ENCODE measurements at regions not wholly inside any gene's neighbourhood (a gene's known extent, or its start where the extent isn't known, plus 50 kb on each side); places are given as distances from the start of the nearest gene placed in this dataset.
A peak's percentile ranks its signal among the peaks of the same experiment; 100 is the strongest.

DNA sequence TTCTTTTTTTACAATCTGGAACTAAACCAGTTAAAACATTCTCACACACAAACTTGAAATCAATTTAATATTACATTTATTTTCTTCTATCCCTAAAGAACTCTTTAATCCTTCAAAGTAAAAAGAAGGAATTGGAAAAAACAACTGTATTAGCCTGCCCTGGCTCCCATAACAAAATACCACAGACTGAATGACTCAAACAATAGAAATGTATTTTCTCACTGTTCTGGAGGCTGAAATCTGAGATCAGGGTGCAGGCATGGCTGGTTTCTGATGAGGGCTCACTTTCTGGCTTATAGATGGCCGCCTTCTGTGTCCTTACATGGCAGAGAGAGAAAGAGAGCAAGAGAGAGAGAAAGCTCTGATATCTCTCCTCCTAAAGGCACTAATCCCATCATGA is 149.4 kb downstream of the PDGFRA start:
- DNase-seq (no peak), ATAC-seq (no peak)
- no peaks in the 10 kb centered on the region for H3K27me3 ChIP-seq
- no peaks in the 10 kb centered on the region for H3K9me3 ChIP-seq
- TF ChIP-seq, protein P1, sequence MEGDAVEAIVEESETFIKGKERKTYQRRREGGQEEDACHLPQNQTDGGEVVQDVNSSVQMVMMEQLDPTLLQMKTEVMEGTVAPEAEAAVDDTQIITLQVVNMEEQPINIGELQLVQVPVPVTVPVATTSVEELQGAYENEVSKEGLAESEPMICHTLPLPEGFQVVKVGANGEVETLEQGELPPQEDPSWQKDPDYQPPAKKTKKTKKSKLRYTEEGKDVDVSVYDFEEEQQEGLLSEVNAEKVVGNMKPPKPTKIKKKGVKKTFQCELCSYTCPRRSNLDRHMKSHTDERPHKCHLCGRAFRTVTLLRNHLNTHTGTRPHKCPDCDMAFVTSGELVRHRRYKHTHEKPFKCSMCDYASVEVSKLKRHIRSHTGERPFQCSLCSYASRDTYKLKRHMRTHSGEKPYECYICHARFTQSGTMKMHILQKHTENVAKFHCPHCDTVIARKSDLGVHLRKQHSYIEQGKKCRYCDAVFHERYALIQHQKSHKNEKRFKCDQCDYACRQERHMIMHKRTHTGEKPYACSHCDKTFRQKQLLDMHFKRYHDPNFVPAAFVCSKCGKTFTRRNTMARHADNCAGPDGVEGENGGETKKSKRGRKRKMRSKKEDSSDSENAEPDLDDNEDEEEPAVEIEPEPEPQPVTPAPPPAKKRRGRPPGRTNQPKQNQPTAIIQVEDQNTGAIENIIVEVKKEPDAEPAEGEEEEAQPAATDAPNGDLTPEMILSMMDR (IDR thresholded peaks at IDR 0.05), result no peak
- intact Hi-C loops (cut with DNase I), result loop anchor here in 1 of 10 donors (10.0 kb wide), 1 partner anchor 56 kb away; no protein-coding TSS in a partner anchor
- no peaks in the 10 kb centered on the region for H3K4me1 ChIP-seq
- no peak overlapping the region for H3K27ac ChIP-seq
- 97 to 100% methylated on average over 1 of the region's 1 CpG for WGBS, 2 donors
- H3K4me3 ChIP-seq, result no peak overlapping the region
- H3K36me3 ChIP-seq, result no peaks in the 10 kb centered on the region

DNA sequence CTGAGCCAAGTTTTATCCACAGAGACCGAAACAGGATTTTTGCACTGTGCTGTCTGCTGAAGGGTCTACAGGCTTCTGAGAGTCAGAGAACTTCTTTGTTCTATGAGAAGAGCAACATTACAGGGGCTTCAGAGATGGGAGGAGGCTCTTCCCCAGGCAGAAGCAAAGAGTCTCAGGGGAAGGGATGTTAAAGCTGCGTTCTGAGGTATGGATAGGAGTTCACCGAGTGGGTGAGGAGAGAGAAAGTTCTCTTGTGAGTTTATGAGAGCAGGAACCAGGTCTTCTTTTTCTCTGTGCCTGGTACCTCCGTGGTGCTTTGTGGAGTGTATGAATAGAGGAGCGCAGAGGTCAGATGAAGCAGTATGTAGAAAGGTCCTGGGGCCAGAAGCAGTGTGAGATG is 155.1 kb downstream of the PDGFRA start:
- 83 to 87% methylated on average over 5 of the region's 5 CpGs for WGBS, 2 donors
- DNase-seq (no peak), ATAC-seq (no peak)
- intact Hi-C loops (cut with DNase I), result loop anchor here in 2 of 10 donors (5.0 to 10.0 kb wide), 2 partner anchors 51 to 58 kb away; no protein-coding TSS in a partner anchor
- Histone ChIP-seq H3K9me3 (no peaks in the 10 kb centered on the region), H3K4me1 (no peaks in the 10 kb centered on the region), H3K27me3 (no peaks in the 10 kb centered on the region), H3K36me3 (no peaks in the 10 kb centered on the region), H3K4me3 (no peak overlapping the region), H3K27ac (no peak overlapping the region)
- TF ChIP-seq, protein P1 (IDR thresholded peaks at IDR 0.05), result no peak

DNA sequence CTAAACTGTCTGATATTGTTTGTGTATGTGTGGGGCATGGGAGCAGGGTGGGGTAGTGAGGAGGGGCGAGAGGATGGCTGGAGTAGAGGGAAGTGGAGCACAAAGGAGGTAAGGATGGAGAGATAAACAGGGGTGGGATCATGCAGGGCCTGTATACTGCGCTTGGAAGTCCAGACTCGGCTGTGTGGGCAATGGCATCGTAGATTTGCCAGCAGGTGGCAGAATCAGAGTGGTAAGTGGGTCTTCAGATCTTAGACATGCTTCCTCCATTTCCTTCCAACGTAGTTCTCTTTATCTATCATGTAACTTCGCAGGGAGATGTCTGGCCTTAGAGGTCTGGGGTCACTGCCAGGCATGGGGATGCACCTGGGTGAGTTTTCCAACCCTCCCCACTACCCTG is 155.5 kb downstream of the PDGFRA start:
- Histone ChIP-seq H3K27ac (no peak overlapping the region), H3K4me1 (no peaks in the 10 kb centered on the region), H3K36me3 (no peaks in the 10 kb centered on the region), H3K4me3 (no peak overlapping the region), H3K27me3 (no peaks in the 10 kb centered on the region), H3K9me3 (no peaks in the 10 kb centered on the region)
- 53 to 59% methylated on average over 6 of the region's 6 CpGs for WGBS, 2 donors
- peak in 1 of 2 donors; percentile 24 for DNase-seq
- intact Hi-C loops (cut with DNase I), result loop anchor here in 2 of 10 donors (5.0 to 10.0 kb wide), 2 partner anchors 50 to 58 kb away; no protein-coding TSS in a partner anchor
- ATAC-seq, result peak in 6 of 8 donors; percentile 23 to 68 (median 52)
- TF ChIP-seq, protein P1 (IDR thresholded peaks at IDR 0.05), result peak in 7 of 9 donors; percentile 13 to 63 (median 50)

DNA sequence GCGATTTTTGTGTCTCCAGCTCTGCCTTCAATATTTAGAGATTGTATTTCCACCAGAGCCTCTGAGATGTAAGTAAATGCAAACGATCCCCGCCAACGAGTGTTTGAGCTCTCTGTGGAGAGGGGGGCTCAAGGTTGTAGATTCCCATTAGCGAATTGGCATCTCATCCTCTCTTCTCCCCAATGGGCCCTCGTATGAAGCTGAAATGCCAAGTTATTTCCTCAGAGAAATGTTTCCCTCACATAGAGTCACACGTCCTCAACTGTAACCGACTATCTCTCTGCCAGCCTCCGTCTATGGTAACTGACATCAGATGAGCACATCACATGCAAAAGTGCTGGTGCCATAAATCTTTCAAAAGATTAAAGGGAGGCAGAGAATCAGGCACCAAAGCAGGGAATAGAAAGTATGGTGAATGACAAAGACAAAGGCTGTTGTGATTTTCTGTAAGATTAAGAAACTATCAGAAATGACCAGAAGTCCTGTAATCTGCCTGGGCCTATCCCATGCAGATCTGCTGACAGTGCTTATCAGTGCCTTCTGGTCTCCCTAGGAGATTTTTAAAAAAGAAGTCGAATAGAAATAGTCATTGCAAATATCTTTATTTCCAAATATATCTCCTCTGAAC is 157.1 kb downstream of the PDGFRA start:
- 81 to 84% methylated on average over 10 of the region's 10 CpGs for WGBS, 2 donors
- ATAC-seq (no peak), DNase-seq (no peak)
- Histone ChIP-seq H3K27me3 (no peaks in the 10 kb centered on the region), H3K36me3 (no peaks in the 10 kb centered on the region), H3K9me3 (no peaks in the 10 kb centered on the region), H3K4me3 (no peak overlapping the region), H3K4me1 (no peaks in the 10 kb centered on the region), H3K27ac (no peak overlapping the region)
- TF ChIP-seq, protein P1 (IDR thresholded peaks at IDR 0.05), result no peak
- intact Hi-C loops (cut with DNase I), result loop anchor here in 1 of 10 donors (10.0 kb wide), 1 partner anchor 49 kb away; no protein-coding TSS in a partner anchor
